H9 (cell line): ENCODE measurements at regions not wholly inside any gene's neighbourhood (a gene's known extent, or its start where the extent isn't known, plus 50 kb on each side); places are given as distances from the start of the nearest gene placed in this dataset.

Source experiments
- DNase-seq: peaks from one replicate; pipeline ENCODE4 v3.0.0-alpha.2; 2017
- H2AFZ ChIP-seq: one replicate; pipeline ENCODE4 v1.6.1; 2013; ENCODE audit warnings: mild to moderate bottlenecking, low read length, control low read depth, moderate library complexity
- H2AK5ac ChIP-seq: 2 replicates; pipeline ENCODE4 v1.6.1; 2013; ENCODE audit warnings: low read length, control low read depth, mixed read lengths; ENCODE audit not compliant: insufficient read length
- H2BK120ac ChIP-seq: one replicate; pipeline ENCODE4 v1.6.1; 2013; ENCODE audit warnings: low read depth, mild to moderate bottlenecking, low read length, control low read depth, inconsistent platforms; ENCODE audit not compliant: poor library complexity, severe bottlenecking
- H2BK12ac ChIP-seq: 2 replicates; pipeline ENCODE4 v1.6.1; 2013; ENCODE audit warnings: low read length, control low read depth, mixed read lengths, low read depth; ENCODE audit not compliant: insufficient read length
- H2BK15ac ChIP-seq: 2 replicates; pipeline ENCODE4 v1.6.1; 2013; ENCODE audit warnings: low read depth, low read length, control low read depth
- H2BK20ac ChIP-seq: one replicate; pipeline ENCODE4 v1.6.1; 2013; ENCODE audit warnings: low read depth, mild to moderate bottlenecking, low read length, control low read depth, inconsistent platforms; ENCODE audit not compliant: poor library complexity, severe bottlenecking
- H2BK5ac ChIP-seq: 2 replicates; pipeline ENCODE4 v1.6.1; 2013; ENCODE audit warnings: low read length, control low read depth, mixed read lengths; ENCODE audit not compliant: insufficient read length
- H3K14ac ChIP-seq: 2 replicates; pipeline ENCODE4 v1.6.1; 2013; ENCODE audit warnings: low read length, control low read depth; ENCODE audit not compliant: insufficient read depth
- H3K18ac ChIP-seq: 2 replicates; pipeline ENCODE4 v1.6.1; 2013; ENCODE audit warnings: low read depth, mild to moderate bottlenecking, mixed read lengths, low read length, control low read depth; ENCODE audit not compliant: insufficient read length
- H3K23ac ChIP-seq: 2 replicates; pipeline ENCODE4 v1.6.1; 2013; ENCODE audit warnings: low read length, control low read depth, mixed read lengths, low read depth; ENCODE audit not compliant: insufficient read length
- H3K23me2 ChIP-seq: 2 replicates; pipeline ENCODE4 v1.6.1; 2013; ENCODE audit warnings: low read depth, mild to moderate bottlenecking, mixed read lengths, low read length, control low read depth; ENCODE audit not compliant: insufficient read length, poor library complexity, severe bottlenecking
- H3K27ac ChIP-seq: 2 replicates; pipeline ENCODE4 v1.5.1; 2013; ENCODE audit warnings: low read length, control low read depth, mixed read lengths, low read depth; ENCODE audit not compliant: insufficient read length
- H3K27me3 ChIP-seq: 2 replicates; pipeline ENCODE4 v1.6.1; 2013; ENCODE audit warnings: low read length, control low read depth, inconsistent platforms; ENCODE audit not compliant: insufficient read depth
- H3K4ac ChIP-seq: 2 replicates; pipeline ENCODE4 v1.6.1; 2013; ENCODE audit warnings: low read depth, mild to moderate bottlenecking, control low read depth, inconsistent platforms, low read length, moderate library complexity
- H3K4me1 ChIP-seq: 2 replicates; pipeline ENCODE4 v1.6.1; 2013; ENCODE audit warnings: low read length, control low read depth, inconsistent platforms; ENCODE audit not compliant: insufficient read depth
- H3K4me2 ChIP-seq: 2 replicates; pipeline ENCODE4 v1.6.1; 2013; ENCODE audit warnings: low read length, control low read depth, mixed read lengths; ENCODE audit not compliant: insufficient read length, insufficient read depth
- H3K56ac ChIP-seq: 2 replicates; pipeline ENCODE4 v1.6.1; 2013; ENCODE audit warnings: low read depth, mild to moderate bottlenecking, mixed read lengths, low read length, control low read depth; ENCODE audit not compliant: insufficient read length
- H3K79me1 ChIP-seq: 2 replicates; pipeline ENCODE4 v1.6.1; 2013; ENCODE audit warnings: low read depth, mild to moderate bottlenecking, moderate library complexity, low read length, control low read depth, inconsistent platforms; ENCODE audit not compliant: insufficient read depth, poor library complexity, severe bottlenecking
- H3K79me2 ChIP-seq: 2 replicates; pipeline ENCODE4 v1.6.1; 2013; ENCODE audit warnings: low read length, control low read depth, inconsistent platforms; ENCODE audit not compliant: insufficient read depth
- H3K9ac ChIP-seq: 2 replicates; pipeline ENCODE4 v1.6.1; 2013; ENCODE audit warnings: low read length, control low read depth, mixed read lengths; ENCODE audit not compliant: insufficient read length; ENCODE audit errors: extremely low read depth
- H3K9me3 ChIP-seq: one replicate; pipeline ENCODE4 v1.6.1; 2013; ENCODE audit warnings: low read depth, low read length, inconsistent platforms; ENCODE audit not compliant: control insufficient read depth
- H3T11ph ChIP-seq: one replicate; pipeline ENCODE4 v1.6.1; 2013; ENCODE audit warnings: mild to moderate bottlenecking, low read length, control low read depth, inconsistent platforms
- H4K20me1 ChIP-seq: one replicate; pipeline ENCODE4 v1.6.1; 2013; ENCODE audit not compliant: control insufficient read depth, insufficient read length, insufficient read depth
- H4K5ac ChIP-seq: 2 replicates; pipeline ENCODE4 v1.6.1; 2013; ENCODE audit warnings: low read depth, mild to moderate bottlenecking, mixed read lengths, low read length, control low read depth; ENCODE audit not compliant: insufficient read length
- H4K8ac ChIP-seq: replicated peaks from 2 replicates; pipeline ENCODE4 v1.6.1; 2013; ENCODE audit warnings: low read length, control low read depth, mixed read lengths, low read depth; ENCODE audit not compliant: insufficient read length
- H4K91ac ChIP-seq: 2 replicates; pipeline ENCODE4 v1.6.1; 2013; ENCODE audit warnings: low read depth, mild to moderate bottlenecking, moderate library complexity, mixed read lengths, low read length, control low read depth; ENCODE audit not compliant: insufficient read length
- H3K27ac Mint-ChIP-seq, 3 experiments: 2 replicates in 2 of 3; 3 replicates in 1 of 3; pipeline ENCODE4 v1.8.0; 2020 to 2021; ENCODE audit warnings: mixed read lengths in 3 of 3, mild to moderate bottlenecking in 1 of 3, moderate library complexity in 1 of 3
- H3K27me3 Mint-ChIP-seq: 2 replicates; pipeline ENCODE4 v1.8.0; 2021; ENCODE audit warnings: low read depth, mild to moderate bottlenecking, moderate library complexity, mixed read lengths
- H3K36me3 Mint-ChIP-seq, 3 experiments: 2 replicates in 2 of 3; 3 replicates in 1 of 3; pipeline ENCODE4 v1.8.0; 2020 to 2021; ENCODE audit warnings: low read depth in 3 of 3, mixed read lengths in 3 of 3; ENCODE audit not compliant: insufficient read depth in 1 of 3
- H3K4me1 Mint-ChIP-seq, 2 experiments: 2 replicates each; pipeline ENCODE4 v1.8.0; 2020; ENCODE audit warnings: mixed read lengths in 2 of 2
- H3K4me3 Mint-ChIP-seq, 2 experiments: 2 replicates in 1 of 2; 3 replicates in 1 of 2; pipeline ENCODE4 v1.8.0; 2020 to 2021; ENCODE audit warnings: mild to moderate bottlenecking in 2 of 2, mixed read lengths in 2 of 2, moderate library complexity in 1 of 2
- H3K9me3 Mint-ChIP-seq, 2 experiments: 2 replicates in 1 of 2; 3 replicates in 1 of 2; pipeline ENCODE4 v1.8.0; 2020; ENCODE audit warnings: mild to moderate bottlenecking in 2 of 2, mixed read lengths in 2 of 2, moderate library complexity in 1 of 2
- CTCF ChIP-seq: fragments of 200-600 bp; sonication (generic); conservative IDR thresholded peaks from 3 replicates; pipeline ENCODE4 v1.8.0; 2021; ENCODE audit warnings: antibody characterized with exemption, mild to moderate bottlenecking

GRCh38 chr17:33982909-33983308 lies 272.2 kb upstream of the CCL2 start:
- peaks cover 0 to 5% (median 2%) of the 10 kb centered on the region in 3 experiments; a peak in 3 of 7 replicates for H3K36me3 Mint-ChIP-seq
- Histone ChIP-seq H3K18ac (no peak overlapping the region), H4K8ac (no peak overlapping the region), H3K9ac (no peak overlapping the region), H3K27ac (no peak overlapping the region), H2BK5ac (no peak overlapping the region), H3K4me1 (no peaks in the 10 kb centered on the region), H3K23me2 (no peaks in the 10 kb centered on the region), H3K27me3 (no peaks in the 10 kb centered on the region), H2AFZ (no peak overlapping the region), H4K20me1 (no peaks in the 10 kb centered on the region), H4K5ac (no peak overlapping the region), H2BK120ac (no peak overlapping the region), H2BK12ac (no peak overlapping the region), H2BK20ac (no peak overlapping the region), H3K79me2 (no peaks in the 10 kb centered on the region), H3K79me1 (no peaks in the 10 kb centered on the region), H2BK15ac (no peak overlapping the region), H3T11ph (no peak overlapping the region), H3K9me3 (peaks cover 2% of the 10 kb centered on the region), H3K4ac (no peak overlapping the region), H3K4me2 (no peak overlapping the region), H3K23ac (no peak overlapping the region), H3K56ac (no peak overlapping the region), H2AK5ac (no peak overlapping the region), H4K91ac (no peak overlapping the region), H3K14ac (no peak overlapping the region)
- no peak for TF ChIP-seq CTCF
- peaks cover 3% of the 10 kb centered on the region; the same call in 1 of the 2 replicates for H3K27me3 Mint-ChIP-seq
- H3K9me3 Mint-ChIP-seq, result peaks cover 3 to 7% of the 10 kb centered on the region in 2 experiments; a peak in 4 of 5 replicates
- peaks cover 3% of the 10 kb centered on the region in 2 experiments; a peak in 2 of 4 replicates for H3K4me1 Mint-ChIP-seq
- DNase-seq, result no peak
- H3K27ac Mint-ChIP-seq, result no peak overlapping the region
- no peak overlapping the region for H3K4me3 Mint-ChIP-seq
